ENCODE measurements at regions not wholly inside any gene's neighbourhood (a gene's known extent, or its start where the extent isn't known, plus 50 kb on each side); places are given as distances from the start of the nearest gene placed in this dataset.
"Not testable (repeated sequence)": the region's sequence is repeated elsewhere in the genome, so short reads cannot be mapped to it uniquely, and the experiment has no call there.

DNA sequence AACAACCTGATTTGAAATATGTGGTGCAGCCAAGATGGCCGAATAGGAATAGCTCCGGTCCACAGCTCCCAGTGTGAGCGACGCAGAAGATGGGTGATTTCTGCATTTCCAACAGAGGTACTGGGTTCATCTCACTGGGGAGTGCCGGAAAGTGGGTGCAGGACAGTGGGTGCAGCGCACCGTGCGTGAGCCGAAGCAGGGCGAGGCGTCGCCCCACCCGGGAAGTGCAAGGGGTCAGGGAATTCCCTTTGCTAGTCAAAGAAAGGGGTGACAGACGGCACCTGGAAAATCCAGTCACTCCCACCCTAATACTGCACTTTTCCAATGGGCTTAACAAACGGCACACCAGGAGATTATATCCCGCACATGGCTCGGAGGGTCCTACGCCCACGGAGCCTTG is 365.9 kb upstream of the PDZRN3 start:
- H3K36me3 ChIP-seq (ENCODE audit: control insufficient read depth in 2 of 2, insufficient read depth in 2 of 2, low read length in 1 of 2); H3K4me3 ChIP-seq (ENCODE audit: low read depth in 1 of 2, low read length in 2 of 2); H3K27me3 ChIP-seq (ENCODE audit: control insufficient read depth in 1 of 2, insufficient read depth in 2 of 2, low read length in 2 of 2); H3K4me1 ChIP-seq (ENCODE audit: control insufficient read depth in 2 of 2, insufficient read depth in 2 of 2, low read length in 1 of 2); H3K27ac ChIP-seq (ENCODE audit: low read depth in 2 of 2, low read length in 1 of 2); H3K9me3 ChIP-seq (ENCODE audit: control insufficient read depth in 2 of 2, insufficient read depth in 1 of 2, low read depth in 1 of 2, low read length in 1 of 2): not testable (repeated sequence)
- WGBS, 2 donors, result 95 to 96% methylated on average over 19 of the region's 19 CpGs

DNA sequence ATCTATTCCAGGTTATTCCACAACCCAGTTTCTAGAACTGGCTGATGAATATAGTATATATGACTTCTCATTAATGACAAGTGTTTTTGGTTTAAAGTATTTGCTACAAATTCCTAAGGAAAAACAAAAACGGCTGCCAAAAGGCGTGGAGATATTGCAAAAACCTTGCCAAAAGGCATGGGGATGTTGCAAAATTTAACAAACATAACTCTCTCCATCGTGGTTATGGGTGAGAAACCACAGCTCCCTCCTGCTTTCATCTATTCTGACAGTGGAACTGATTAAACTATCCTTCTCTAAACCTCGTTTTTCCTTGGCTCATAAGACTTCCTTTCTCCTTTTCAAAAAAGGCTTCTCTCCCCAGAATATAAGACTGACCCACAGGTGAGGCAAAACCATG is 342.0 kb upstream of the PDZRN3 start:
- no peaks in the 10 kb centered on the region for H3K4me1 ChIP-seq (ENCODE audit: control insufficient read depth in 2 of 2, insufficient read depth in 2 of 2, low read length in 1 of 2)
- no peaks in the 10 kb centered on the region for H3K36me3 ChIP-seq (ENCODE audit: control insufficient read depth in 2 of 2, insufficient read depth in 2 of 2, low read length in 1 of 2)
- no peaks in the 10 kb centered on the region for H3K9me3 ChIP-seq (ENCODE audit: control insufficient read depth in 2 of 2, insufficient read depth in 1 of 2, low read depth in 1 of 2, low read length in 1 of 2)
- no peaks in the 10 kb centered on the region for H3K27me3 ChIP-seq (ENCODE audit: control insufficient read depth in 1 of 2, insufficient read depth in 2 of 2, low read length in 2 of 2)
- no peak overlapping the region for H3K4me3 ChIP-seq (ENCODE audit: low read depth in 1 of 2, low read length in 2 of 2)
- no peak overlapping the region for H3K27ac ChIP-seq (ENCODE audit: low read depth in 2 of 2, low read length in 1 of 2)
- 32 to 34% methylated on average over 4 of the region's 4 CpGs for WGBS, 2 donors

- no peaks in the 10 kb centered on the region for H3K4me1 ChIP-seq (ENCODE audit: control insufficient read depth in 2 of 2, insufficient read depth in 2 of 2, low read length in 1 of 2)
- WGBS, 2 donors, result 79 to 97% methylated on average over 1 of the region's 1 CpG
- H3K9me3 ChIP-seq (ENCODE audit: control insufficient read depth in 2 of 2, insufficient read depth in 1 of 2, low read depth in 1 of 2, low read length in 1 of 2), result no peaks in the 10 kb centered on the region
- no peaks in the 10 kb centered on the region for H3K27me3 ChIP-seq (ENCODE audit: control insufficient read depth in 1 of 2, insufficient read depth in 2 of 2, low read length in 2 of 2)
- no peak overlapping the region for H3K27ac ChIP-seq (ENCODE audit: low read depth in 2 of 2, low read length in 1 of 2)
- no peaks in the 10 kb centered on the region for H3K36me3 ChIP-seq (ENCODE audit: control insufficient read depth in 2 of 2, insufficient read depth in 2 of 2, low read length in 1 of 2)
- no peak overlapping the region for H3K4me3 ChIP-seq (ENCODE audit: low read depth in 1 of 2, low read length in 2 of 2)
Measured at GRCh38 chr3:73964818-73965217, 340.1 kb upstream of the PDZRN3 start.

DNA sequence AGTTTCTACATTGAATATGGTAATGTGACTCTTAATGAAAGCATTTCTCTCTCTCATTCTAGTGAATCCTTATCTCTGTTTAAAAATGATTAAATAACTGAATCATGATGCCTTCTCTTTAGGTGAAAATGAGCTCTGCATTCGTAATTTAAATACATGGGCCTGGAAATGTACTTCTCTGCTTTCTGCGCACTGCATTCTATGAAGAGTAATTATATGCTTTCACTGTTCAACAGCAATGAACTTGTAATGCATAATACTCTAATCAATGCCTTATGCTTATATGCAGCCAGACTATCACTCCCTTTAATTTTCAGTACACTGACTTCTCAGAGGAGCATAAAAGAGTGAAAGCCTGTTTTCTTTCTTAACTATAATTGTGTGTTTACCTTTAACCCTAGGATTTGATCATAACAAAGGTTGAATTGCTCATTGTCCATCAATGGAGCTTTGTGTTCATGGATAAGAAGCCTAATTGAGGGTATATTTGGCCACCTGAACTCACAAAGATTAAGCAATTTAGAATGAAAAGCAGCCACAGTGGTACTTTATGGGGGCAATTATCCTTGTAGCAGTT is 330.8 kb upstream of the PDZRN3 start:
- WGBS, 2 donors, result 66 to 69% methylated on average over 2 of the region's 2 CpGs
- Histone ChIP-seq H3K36me3 (ENCODE audit: control insufficient read depth in 2 of 2, insufficient read depth in 2 of 2, low read length in 1 of 2) (no peaks in the 10 kb centered on the region), H3K27ac (ENCODE audit: low read depth in 2 of 2, low read length in 1 of 2) (no peak overlapping the region), H3K9me3 (ENCODE audit: control insufficient read depth in 2 of 2, insufficient read depth in 1 of 2, low read depth in 1 of 2, low read length in 1 of 2) (no peaks in the 10 kb centered on the region), H3K4me1 (ENCODE audit: control insufficient read depth in 2 of 2, insufficient read depth in 2 of 2, low read length in 1 of 2) (no peaks in the 10 kb centered on the region), H3K4me3 (ENCODE audit: low read depth in 1 of 2, low read length in 2 of 2) (no peak overlapping the region), H3K27me3 (ENCODE audit: control insufficient read depth in 1 of 2, insufficient read depth in 2 of 2, low read length in 2 of 2) (no peaks in the 10 kb centered on the region)

DNA sequence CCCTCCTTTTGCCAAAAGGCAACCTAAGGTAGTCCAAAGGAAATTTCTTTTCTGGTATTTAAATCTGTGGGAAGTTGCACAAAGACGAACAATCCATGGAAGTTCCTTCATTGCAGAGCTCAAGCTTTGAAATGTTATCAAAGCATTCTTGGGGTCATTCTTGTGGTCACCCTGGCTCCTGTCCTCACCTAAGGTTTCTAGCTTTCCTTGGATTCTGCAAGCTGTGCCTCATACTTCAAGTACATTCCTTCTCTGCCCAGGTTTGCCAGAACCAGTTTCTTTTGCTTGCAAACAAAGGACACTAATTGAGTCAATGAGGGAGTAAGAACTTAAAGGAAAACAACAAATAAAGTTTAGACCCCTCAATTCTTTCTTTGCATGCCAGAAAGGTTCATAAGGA is 329.8 kb upstream of the PDZRN3 start:
- 59 to 82% methylated on average over 1 of the region's 1 CpG for WGBS, 2 donors

DNA sequence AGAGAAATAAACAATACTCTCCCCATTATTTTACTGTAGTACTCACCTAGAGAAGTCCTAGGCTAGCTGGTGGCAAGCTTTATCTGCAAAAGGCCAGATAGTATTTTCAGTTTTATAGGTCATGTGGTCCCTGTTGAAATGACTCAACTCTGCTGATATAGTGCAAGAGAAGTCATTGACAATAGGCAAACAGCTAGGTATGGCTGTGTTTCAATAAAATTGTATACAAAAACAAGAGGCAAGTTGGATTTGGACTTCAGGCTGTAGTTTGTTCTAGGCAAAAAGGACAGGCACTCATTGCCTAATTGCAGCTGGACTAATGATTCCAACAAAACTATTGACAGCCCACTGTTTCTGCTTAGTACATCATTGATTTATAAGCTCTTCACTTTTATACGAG is 328.0 kb upstream of the PDZRN3 start:
- no peaks in the 10 kb centered on the region for H3K36me3 ChIP-seq (ENCODE audit: control insufficient read depth in 2 of 2, insufficient read depth in 2 of 2, low read length in 1 of 2)
- H3K4me3 ChIP-seq (ENCODE audit: low read depth in 1 of 2, low read length in 2 of 2), result no peak overlapping the region
- no peak overlapping the region for H3K27ac ChIP-seq (ENCODE audit: low read depth in 2 of 2, low read length in 1 of 2)
- H3K27me3 ChIP-seq (ENCODE audit: control insufficient read depth in 1 of 2, insufficient read depth in 2 of 2, low read length in 2 of 2), result no peaks in the 10 kb centered on the region
- H3K9me3 ChIP-seq (ENCODE audit: control insufficient read depth in 2 of 2, insufficient read depth in 1 of 2, low read depth in 1 of 2, low read length in 1 of 2), result no peaks in the 10 kb centered on the region
- WGBS, 2 donors, result 78 to 82% methylated on average over 1 of the region's 1 CpG
- H3K4me1 ChIP-seq (ENCODE audit: control insufficient read depth in 2 of 2, insufficient read depth in 2 of 2, low read length in 1 of 2), result no peaks in the 10 kb centered on the region

More for the DNA sequence above, 329.8 kb upstream of the PDZRN3 start:
- Histone ChIP-seq H3K4me3 (ENCODE audit: low read depth in 1 of 2, low read length in 2 of 2) (no peak overlapping the region), H3K9me3 (ENCODE audit: control insufficient read depth in 2 of 2, insufficient read depth in 1 of 2, low read depth in 1 of 2, low read length in 1 of 2) (no peaks in the 10 kb centered on the region), H3K4me1 (ENCODE audit: control insufficient read depth in 2 of 2, insufficient read depth in 2 of 2, low read length in 1 of 2) (no peaks in the 10 kb centered on the region), H3K27me3 (ENCODE audit: control insufficient read depth in 1 of 2, insufficient read depth in 2 of 2, low read length in 2 of 2) (no peaks in the 10 kb centered on the region), H3K27ac (ENCODE audit: low read depth in 2 of 2, low read length in 1 of 2) (no peak overlapping the region), H3K36me3 (ENCODE audit: control insufficient read depth in 2 of 2, insufficient read depth in 2 of 2, low read length in 1 of 2) (no peaks in the 10 kb centered on the region)

DNA sequence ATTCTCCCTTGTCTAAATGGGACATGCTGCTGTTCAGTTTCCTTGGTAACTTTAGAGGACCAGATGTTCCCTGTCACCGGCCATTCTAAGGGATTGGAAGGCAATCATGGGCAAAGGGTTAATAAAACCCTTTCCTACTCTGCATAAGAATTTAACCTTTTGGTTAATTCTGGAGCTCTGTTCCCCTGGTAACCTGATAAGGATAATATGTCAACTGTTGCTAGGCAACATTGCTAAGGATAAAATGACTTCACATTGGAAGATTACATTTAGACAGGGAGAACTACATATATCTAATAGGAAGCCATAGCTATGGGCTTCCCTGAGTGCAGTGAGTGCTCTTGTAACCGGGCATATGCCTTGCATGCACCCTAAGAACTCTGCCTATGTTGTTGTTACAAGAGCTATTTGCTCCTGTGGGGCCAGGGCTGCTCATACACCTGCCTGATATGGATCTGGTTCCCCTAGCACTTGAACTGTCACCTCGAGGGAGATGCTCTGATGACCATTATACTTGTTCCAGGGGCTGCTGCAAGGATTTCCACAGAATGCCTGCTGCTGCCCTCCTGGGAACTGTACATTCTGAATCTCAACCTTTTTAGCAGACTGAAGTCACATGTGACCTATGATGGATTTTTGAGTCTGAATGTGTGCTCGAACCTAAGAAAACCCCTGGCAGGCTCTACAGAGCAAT is 326.3 kb upstream of the PDZRN3 start:
- Histone ChIP-seq H3K9me3 (ENCODE audit: control insufficient read depth in 2 of 2, insufficient read depth in 1 of 2, low read depth in 1 of 2, low read length in 1 of 2) (no peaks in the 10 kb centered on the region), H3K27me3 (ENCODE audit: control insufficient read depth in 1 of 2, insufficient read depth in 2 of 2, low read length in 2 of 2) (no peaks in the 10 kb centered on the region), H3K4me3 (ENCODE audit: low read depth in 1 of 2, low read length in 2 of 2) (no peak overlapping the region), H3K27ac (ENCODE audit: low read depth in 2 of 2, low read length in 1 of 2) (no peak overlapping the region), H3K4me1 (ENCODE audit: control insufficient read depth in 2 of 2, insufficient read depth in 2 of 2, low read length in 1 of 2) (no peaks in the 10 kb centered on the region), H3K36me3 (ENCODE audit: control insufficient read depth in 2 of 2, insufficient read depth in 2 of 2, low read length in 1 of 2) (no peaks in the 10 kb centered on the region)
- 48 to 59% methylated on average over 4 of the region's 4 CpGs for WGBS, 2 donors

GRCh38 chr3:73945541-73945940 is 320.8 kb upstream of the PDZRN3 start:
- Histone ChIP-seq H3K4me1 (ENCODE audit: control insufficient read depth in 2 of 2, insufficient read depth in 2 of 2, low read length in 1 of 2) (no peaks in the 10 kb centered on the region), H3K9me3 (ENCODE audit: control insufficient read depth in 2 of 2, insufficient read depth in 1 of 2, low read depth in 1 of 2, low read length in 1 of 2) (no peaks in the 10 kb centered on the region), H3K4me3 (ENCODE audit: low read depth in 1 of 2, low read length in 2 of 2) (no peak overlapping the region), H3K36me3 (ENCODE audit: control insufficient read depth in 2 of 2, insufficient read depth in 2 of 2, low read length in 1 of 2) (no peaks in the 10 kb centered on the region), H3K27ac (ENCODE audit: low read depth in 2 of 2, low read length in 1 of 2) (no peak overlapping the region), H3K27me3 (ENCODE audit: control insufficient read depth in 1 of 2, insufficient read depth in 2 of 2, low read length in 2 of 2) (no peaks in the 10 kb centered on the region)
- WGBS, 2 donors, result 84 to 86% methylated on average over 4 of the region's 4 CpGs

DNA sequence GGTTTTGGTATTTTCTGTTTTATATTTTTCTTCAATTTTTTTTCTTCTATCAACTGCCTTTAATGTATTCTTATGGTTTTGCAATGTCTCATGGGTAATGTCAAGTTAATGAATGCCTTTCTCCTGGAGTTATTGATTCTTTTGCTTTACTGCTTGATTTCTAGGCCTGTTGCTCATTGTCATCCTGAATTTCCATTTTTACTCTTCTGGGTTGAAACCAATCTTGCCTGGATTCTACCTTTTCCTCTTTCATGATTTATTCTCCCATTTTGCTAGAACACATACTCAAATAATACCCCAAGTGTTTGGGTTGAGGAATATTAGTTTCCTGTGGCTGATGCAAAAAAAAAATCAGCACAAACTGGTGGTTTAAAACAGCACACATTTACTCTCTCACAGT is 315.2 kb upstream of the PDZRN3 start:
- no peaks in the 10 kb centered on the region for H3K9me3 ChIP-seq (ENCODE audit: control insufficient read depth in 2 of 2, insufficient read depth in 1 of 2, low read depth in 1 of 2, low read length in 1 of 2)
- H3K4me3 ChIP-seq (ENCODE audit: low read depth in 1 of 2, low read length in 2 of 2), result no peak overlapping the region
- H3K27ac ChIP-seq (ENCODE audit: low read depth in 2 of 2, low read length in 1 of 2), result no peak overlapping the region
- H3K27me3 ChIP-seq (ENCODE audit: control insufficient read depth in 1 of 2, insufficient read depth in 2 of 2, low read length in 2 of 2), result no peaks in the 10 kb centered on the region
- no peaks in the 10 kb centered on the region for H3K4me1 ChIP-seq (ENCODE audit: control insufficient read depth in 2 of 2, insufficient read depth in 2 of 2, low read length in 1 of 2)
- H3K36me3 ChIP-seq (ENCODE audit: control insufficient read depth in 2 of 2, insufficient read depth in 2 of 2, low read length in 1 of 2), result no peaks in the 10 kb centered on the region

- H3K4me3 ChIP-seq (ENCODE audit: low read depth in 1 of 2, low read length in 2 of 2), result no peak overlapping the region
- H3K9me3 ChIP-seq (ENCODE audit: control insufficient read depth in 2 of 2, insufficient read depth in 1 of 2, low read depth in 1 of 2, low read length in 1 of 2), result no peaks in the 10 kb centered on the region
- H3K27me3 ChIP-seq (ENCODE audit: control insufficient read depth in 1 of 2, insufficient read depth in 2 of 2, low read length in 2 of 2), result no peaks in the 10 kb centered on the region
- WGBS, 2 donors, result 53 to 62% methylated on average over 3 of the region's 3 CpGs
- no peaks in the 10 kb centered on the region for H3K4me1 ChIP-seq (ENCODE audit: control insufficient read depth in 2 of 2, insufficient read depth in 2 of 2, low read length in 1 of 2)
- H3K36me3 ChIP-seq (ENCODE audit: control insufficient read depth in 2 of 2, insufficient read depth in 2 of 2, low read length in 1 of 2), result no peaks in the 10 kb centered on the region
- no peak overlapping the region for H3K27ac ChIP-seq (ENCODE audit: low read depth in 2 of 2, low read length in 1 of 2)
Measured at GRCh38 chr3:73933585-73933984, 308.8 kb upstream of the PDZRN3 start.
